GM10248 (cell line): ENCODE measurements at regions not wholly inside any gene's neighbourhood (a gene's known extent, or its start where the extent isn't known, plus 50 kb on each side); places are given as distances from the start of the nearest gene placed in this dataset.
"Not testable (repeated sequence)": the region's sequence is repeated elsewhere in the genome, so short reads cannot be mapped to it uniquely, and the experiment has no call there.

Experiments
- CTCF ChIA-PET: fragments of 300-600 bp; sonication (Branson Sonifier 250); formaldehyde crosslinking; extraction: SDS; loops from one replicate; lab custom pipeline; 2021; ENCODE audit warnings: antibody characterized with exemption; lab: Yijun Ruan, JAX
- POLR2A ChIA-PET: fragments of 350-650 bp; sonication (Branson Sonifier 250); formaldehyde crosslinking; extraction: SDS; loops from one replicate; lab custom pipeline; 2020; ENCODE audit warnings: antibody characterized with exemption; lab: Yijun Ruan, JAX
- DNase-seq: peaks from one replicate; pipeline ENCODE4 v3.0.0; 2012; ENCODE audit errors: extremely low spot score
- CTCF ChIP-seq: IDR thresholded peaks from 2 replicates; pipeline ENCODE4 v1.5.1; 2012; ENCODE audit warnings: mild to moderate bottlenecking, low read depth; ENCODE audit errors: extremely low read depth, missing control alignments, control extremely low read depth

GRCh38 chr6:88442737-88443136 is 276.6 kb upstream of the CNR1 start:
- POLR2A ChIA-PET = no interaction called here
- no peak for TF ChIP-seq CTCF
- CTCF ChIA-PET = interaction anchor here (2.4 kb wide), 1 partner anchor 13 kb away, joined by 11 read pairs; no protein-coding TSS in a partner anchor
- no peak for DNase-seq

- ChIA-PET POLR2A (no interaction called here), CTCF (interaction anchor here (2.0 kb wide), 1 partner anchor 11 kb away, joined by 5 read pairs; no protein-coding TSS in a partner anchor)
- DNase-seq = no peak
Observed at GRCh38 chr6:88441346-88441745, 275.2 kb upstream of the CNR1 start.

GRCh38 chr6:88428068-88428467 is 261.9 kb upstream of the CNR1 start:
- TF ChIP-seq CTCF = no peak
- CTCF ChIA-PET = no interaction called here
- DNase-seq = no peak
- POLR2A ChIA-PET = no interaction called here

More at GRCh38 chr6:88441346-88441745, 275.2 kb upstream of the CNR1 start:
- no peak for TF ChIP-seq CTCF

GRCh38 chr6:88426005-88426404 is 259.9 kb upstream of the CNR1 start:
- ChIA-PET POLR2A (no interaction called here), CTCF (no interaction called here)

GRCh38 chr6:88422831-88423230 is 256.7 kb upstream of the CNR1 start:
- no peak for TF ChIP-seq CTCF
- ChIA-PET POLR2A (no interaction called here), CTCF (no interaction called here)
- no peak for DNase-seq

More at GRCh38 chr6:88426005-88426404, 259.9 kb upstream of the CNR1 start:
- TF ChIP-seq CTCF = no peak
- DNase-seq = no peak

- POLR2A ChIA-PET, DNase-seq: not testable (repeated sequence)
- CTCF ChIA-PET = interaction anchor here (0.6 to 1.7 kb wide), 2 partner anchors 62 to 448 kb away, joined by 3 read pairs; no protein-coding TSS in a partner anchor
Observed at GRCh38 chr6:88420967-88421488, 254.9 kb upstream of the CNR1 start.

- DNase-seq, POLR2A ChIA-PET, CTCF ChIA-PET: not testable (repeated sequence)
Observed at GRCh38 chr6:88418921-88419810, 253.0 kb upstream of the CNR1 start.

- CTCF ChIA-PET = interaction anchor here (1.0 kb wide), 1 partner anchor 13 kb away, joined by 3 read pairs; no protein-coding TSS in a partner anchor
- POLR2A ChIA-PET, DNase-seq: not testable (repeated sequence)
Observed at GRCh38 chr6:88417361-88417760, 251.2 kb upstream of the CNR1 start.
